GM12864 (cell line): ENCODE measurements at regions not wholly inside any gene's neighbourhood (a gene's known extent, or its start where the extent isn't known, plus 50 kb on each side); places are given as distances from the start of the nearest gene placed in this dataset.
"Not testable (repeated sequence)": the region's sequence is repeated elsewhere in the genome, so short reads cannot be mapped to it uniquely, and the experiment has no call there.

Experiments used
- DNase-seq: peaks from one replicate; pipeline ENCODE4 v3.0.0-alpha.2; 2011; ENCODE audit warnings: low read depth
- H3K4me3 ChIP-seq: 2 replicates; pipeline ENCODE4 v1.5.1; 2011; ENCODE audit warnings: mild to moderate bottlenecking, low read depth, low read length, control low read depth
- CTCF ChIP-seq: IDR thresholded peaks from 2 replicates; pipeline ENCODE4 v1.5.1; 2011; ENCODE audit warnings: low read depth, mild to moderate bottlenecking, moderate library complexity, low read length, control low read depth, inconsistent platforms; ENCODE audit errors: missing control alignments

DNA sequence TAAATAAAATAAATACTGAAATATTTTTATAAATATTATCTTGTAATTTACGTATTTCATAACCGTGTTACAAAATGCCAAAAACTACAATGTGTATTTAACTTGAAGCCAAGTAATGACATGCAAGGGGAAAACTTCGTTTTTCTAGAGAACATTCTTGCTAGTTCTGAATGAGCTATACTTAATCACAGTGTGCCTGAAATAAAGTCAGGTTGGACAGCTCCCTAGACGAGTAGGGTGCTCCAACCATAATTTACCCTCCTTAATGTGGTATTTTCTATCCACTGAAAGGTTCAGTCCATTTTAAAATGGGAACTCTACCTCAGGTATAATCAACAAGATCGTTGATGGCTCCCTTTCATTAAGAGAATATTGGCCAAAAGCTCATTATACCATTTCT lies 194.5 kb upstream of the AHR start:
- no peak for DNase-seq
- H3K4me3 ChIP-seq: no peak overlapping the region
- TF ChIP-seq CTCF: no peak

GRCh38 chr7:17104419-17104818 lies 194.0 kb upstream of the AHR start:
- no peak overlapping the region for H3K4me3 ChIP-seq
- TF ChIP-seq CTCF: no peak
- DNase-seq: no peak

- H3K4me3 ChIP-seq: no peak overlapping the region
- no peak for DNase-seq
- no peak for TF ChIP-seq CTCF
These were observed 192.8 kb upstream of the AHR start for GRCh38 chr7:17105701-17106100.

GRCh38 chr7:17108049-17108584 lies 190.3 kb upstream of the AHR start:
- DNase-seq: no peak
- no peak for TF ChIP-seq CTCF
- H3K4me3 ChIP-seq: no peak overlapping the region

GRCh38 chr7:17109020-17109419 lies 189.4 kb upstream of the AHR start:
- DNase-seq: no peak

DNA sequence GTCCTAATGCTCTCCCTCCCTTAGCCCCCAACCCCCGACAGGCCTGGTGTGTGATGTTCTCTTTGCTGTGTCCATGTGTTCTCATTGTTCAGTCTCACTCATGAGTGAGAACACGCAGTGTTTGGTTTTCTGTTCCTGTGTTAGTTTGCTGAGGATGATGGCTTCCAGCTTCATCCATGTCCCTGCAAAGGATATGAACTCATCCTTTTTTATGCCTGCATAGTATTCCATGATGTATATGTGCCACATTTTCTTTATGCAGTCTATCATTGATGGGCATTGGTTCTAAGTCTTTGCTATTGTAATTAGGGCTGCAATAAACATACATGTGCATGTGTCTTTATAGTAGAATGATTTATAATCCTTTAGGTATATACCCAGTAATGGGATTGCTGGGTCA lies 184.7 kb upstream of the AHR start:
- not testable (repeated sequence) for DNase-seq

More at GRCh38 chr7:17109020-17109419, 189.4 kb upstream of the AHR start:
- TF ChIP-seq CTCF: no peak
- no peak overlapping the region for H3K4me3 ChIP-seq

GRCh38 chr7:17118412-17118811 lies 180.0 kb upstream of the AHR start:
- DNase-seq: no peak
- TF ChIP-seq CTCF: no peak
- no peak overlapping the region for H3K4me3 ChIP-seq

More for the DNA sequence above, 184.7 kb upstream of the AHR start:
- not testable (repeated sequence) for H3K4me3 ChIP-seq

GRCh38 chr7:17120756-17121155 lies 177.7 kb upstream of the AHR start:
- TF ChIP-seq CTCF: no peak
- no peak overlapping the region for H3K4me3 ChIP-seq
- no peak for DNase-seq
